MM.1S (cell line): ENCODE measurements at regions not wholly inside any gene's neighbourhood (a gene's known extent, or its start where the extent isn't known, plus 50 kb on each side); places are given as distances from the start of the nearest gene placed in this dataset.

Experiments
- EZH2 ChIP-seq: fragments of 300-600 bp; sonication (generic); optimal IDR thresholded peaks from 2 replicates; pipeline ENCODE3; 2017; ENCODE audit warnings: low read depth, mild to moderate bottlenecking, antibody characterized with exemption, low read length, mixed read lengths
- EZH2phosphoT487 ChIP-seq: fragments of 300-600 bp; sonication (generic); IDR thresholded peaks from 2 replicates; pipeline ENCODE4 v1.6.1; 2018; ENCODE audit warnings: antibody characterized with exemption, low read length
- TF ChIP-seq, protein P1 (sequence below): fragments of 300-600 bp; sonication (generic); IDR thresholded peaks from 2 replicates; pipeline ENCODE4 v1.5.1; 2016; ENCODE audit warnings: antibody characterized with exemption, low read length, mixed read lengths

DNA sequence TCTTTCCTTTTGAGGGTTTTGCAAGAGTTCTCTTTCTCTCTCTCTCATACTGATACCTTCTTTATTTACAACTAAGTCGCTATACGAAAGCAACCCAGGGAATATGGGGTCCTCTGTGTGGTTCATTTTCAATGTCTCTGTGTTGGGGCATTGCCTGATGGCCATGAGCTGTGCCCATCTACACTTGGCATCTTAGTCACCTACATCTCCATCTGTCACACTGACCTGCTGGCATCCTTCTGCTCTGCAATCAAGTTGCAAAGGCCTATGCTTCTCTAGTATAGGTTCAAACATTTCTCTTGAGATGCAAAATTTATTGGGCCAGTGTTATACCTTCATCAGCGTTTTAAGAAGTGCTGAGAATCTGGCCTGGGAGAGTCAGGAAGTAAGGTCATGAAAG lies 228.2 kb downstream of the MTRR start:
- TF ChIP-seq, protein P1, sequence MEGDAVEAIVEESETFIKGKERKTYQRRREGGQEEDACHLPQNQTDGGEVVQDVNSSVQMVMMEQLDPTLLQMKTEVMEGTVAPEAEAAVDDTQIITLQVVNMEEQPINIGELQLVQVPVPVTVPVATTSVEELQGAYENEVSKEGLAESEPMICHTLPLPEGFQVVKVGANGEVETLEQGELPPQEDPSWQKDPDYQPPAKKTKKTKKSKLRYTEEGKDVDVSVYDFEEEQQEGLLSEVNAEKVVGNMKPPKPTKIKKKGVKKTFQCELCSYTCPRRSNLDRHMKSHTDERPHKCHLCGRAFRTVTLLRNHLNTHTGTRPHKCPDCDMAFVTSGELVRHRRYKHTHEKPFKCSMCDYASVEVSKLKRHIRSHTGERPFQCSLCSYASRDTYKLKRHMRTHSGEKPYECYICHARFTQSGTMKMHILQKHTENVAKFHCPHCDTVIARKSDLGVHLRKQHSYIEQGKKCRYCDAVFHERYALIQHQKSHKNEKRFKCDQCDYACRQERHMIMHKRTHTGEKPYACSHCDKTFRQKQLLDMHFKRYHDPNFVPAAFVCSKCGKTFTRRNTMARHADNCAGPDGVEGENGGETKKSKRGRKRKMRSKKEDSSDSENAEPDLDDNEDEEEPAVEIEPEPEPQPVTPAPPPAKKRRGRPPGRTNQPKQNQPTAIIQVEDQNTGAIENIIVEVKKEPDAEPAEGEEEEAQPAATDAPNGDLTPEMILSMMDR = no peak
- TF ChIP-seq EZH2 = no peak
- no peak for TF ChIP-seq EZH2phosphoT487
